SU-DHL-6 (cell line): ENCODE measurements at regions not wholly inside any gene's neighbourhood (a gene's known extent, or its start where the extent isn't known, plus 50 kb on each side); places are given as distances from the start of the nearest gene placed in this dataset.

ENCODE experiments used
- EZH2phosphoT487 ChIP-seq: fragments of 200-600 bp; sonication (generic), shearing (Covaris generic); conservative IDR thresholded peaks from 2 replicates; pipeline ENCODE4 v1.6.1; 2018; ENCODE audit warnings: mild to moderate bottlenecking, antibody characterized with exemption, low read length, moderate library complexity, mixed read lengths
- TF ChIP-seq, protein P1 (sequence below): fragments of 200-600 bp; sonication (generic); IDR thresholded peaks from one replicate; pipeline ENCODE4 v1.5.1; 2017; ENCODE audit warnings: antibody characterized with exemption, mild to moderate bottlenecking, low read length, moderate library complexity; ENCODE audit not compliant: insufficient read depth, poor library complexity, severe bottlenecking

DNA sequence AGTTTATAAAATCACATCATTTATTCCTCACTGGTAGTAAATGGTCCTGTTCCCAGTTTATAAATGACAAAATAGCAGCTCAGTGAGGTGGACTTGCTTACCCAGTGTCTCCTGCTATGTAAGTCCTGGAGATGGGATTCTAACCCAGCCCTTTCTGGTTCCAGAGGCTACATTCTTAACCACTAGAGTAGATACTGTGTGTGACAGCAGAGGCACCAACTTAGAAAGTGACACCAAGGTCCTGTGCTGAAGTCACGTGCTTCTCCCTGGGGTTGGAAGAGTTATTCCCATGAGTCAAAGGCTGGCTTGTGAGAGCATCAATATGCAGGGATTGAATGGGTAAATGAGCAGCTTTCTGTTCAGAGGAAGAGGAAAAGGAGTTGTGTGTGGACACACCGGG, 167.3 kb upstream of the IRX3 start:
- TF ChIP-seq, protein P1, sequence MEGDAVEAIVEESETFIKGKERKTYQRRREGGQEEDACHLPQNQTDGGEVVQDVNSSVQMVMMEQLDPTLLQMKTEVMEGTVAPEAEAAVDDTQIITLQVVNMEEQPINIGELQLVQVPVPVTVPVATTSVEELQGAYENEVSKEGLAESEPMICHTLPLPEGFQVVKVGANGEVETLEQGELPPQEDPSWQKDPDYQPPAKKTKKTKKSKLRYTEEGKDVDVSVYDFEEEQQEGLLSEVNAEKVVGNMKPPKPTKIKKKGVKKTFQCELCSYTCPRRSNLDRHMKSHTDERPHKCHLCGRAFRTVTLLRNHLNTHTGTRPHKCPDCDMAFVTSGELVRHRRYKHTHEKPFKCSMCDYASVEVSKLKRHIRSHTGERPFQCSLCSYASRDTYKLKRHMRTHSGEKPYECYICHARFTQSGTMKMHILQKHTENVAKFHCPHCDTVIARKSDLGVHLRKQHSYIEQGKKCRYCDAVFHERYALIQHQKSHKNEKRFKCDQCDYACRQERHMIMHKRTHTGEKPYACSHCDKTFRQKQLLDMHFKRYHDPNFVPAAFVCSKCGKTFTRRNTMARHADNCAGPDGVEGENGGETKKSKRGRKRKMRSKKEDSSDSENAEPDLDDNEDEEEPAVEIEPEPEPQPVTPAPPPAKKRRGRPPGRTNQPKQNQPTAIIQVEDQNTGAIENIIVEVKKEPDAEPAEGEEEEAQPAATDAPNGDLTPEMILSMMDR: no peak
- TF ChIP-seq EZH2phosphoT487: no peak
